ENCODE measurements at regions not wholly inside any gene's neighbourhood (a gene's known extent, or its start where the extent isn't known, plus 50 kb on each side); places are given as distances from the start of the nearest gene placed in this dataset.

DNA sequence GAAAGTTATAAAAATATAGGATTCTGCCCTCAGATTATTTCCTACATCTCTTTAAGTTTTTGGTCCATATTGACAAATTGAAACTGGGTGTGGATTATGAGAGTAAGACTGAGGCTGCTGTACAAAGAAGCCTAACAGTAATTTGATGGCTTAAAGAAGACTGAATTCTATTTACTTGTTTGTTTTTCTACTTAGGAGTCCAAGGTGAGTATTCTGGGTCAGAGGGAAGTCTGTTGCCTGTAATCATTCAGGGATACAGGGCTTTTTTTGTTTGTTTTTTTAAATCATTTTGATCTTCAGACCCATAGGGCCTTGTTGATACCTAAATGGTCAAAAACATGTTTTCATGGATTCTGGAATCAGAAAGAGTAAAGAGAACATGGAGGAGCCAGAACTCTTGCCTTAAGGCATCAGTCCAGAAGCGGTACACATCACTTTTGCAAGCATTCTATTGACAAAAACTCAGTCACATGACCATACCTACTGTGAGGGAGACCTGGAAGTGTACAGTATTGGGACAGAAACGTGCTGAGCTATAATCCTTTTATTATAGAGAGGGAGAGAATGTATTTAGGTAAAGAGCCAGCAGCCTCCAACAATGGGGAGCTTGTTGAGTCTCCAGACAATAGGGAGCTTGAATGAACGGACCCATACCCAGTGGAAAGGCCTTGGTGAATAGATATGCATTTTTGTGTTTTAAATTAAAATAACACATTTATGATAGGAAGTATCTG lies 102.7 kb downstream of the LRRC70 start:
- DNase-seq (ENCODE audit: low spot score in 2 of 2) = no peak
- no peak overlapping the region for H3K27ac ChIP-seq
- H3K4me3 ChIP-seq = no peak overlapping the region
- no peaks in the 10 kb centered on the region for H3K4me1 ChIP-seq
- no peak for TF ChIP-seq CTCF (IDR thresholded peaks at IDR 0.05)
- intact Hi-C loops (cut with DNase I) = no loop called here
- H3K27me3 ChIP-seq = no peaks in the 10 kb centered on the region
- H3K36me3 ChIP-seq = no peaks in the 10 kb centered on the region
- peaks cover 0 to 7% of the 10 kb centered on the region in 2 donors for H3K9me3 ChIP-seq

DNA sequence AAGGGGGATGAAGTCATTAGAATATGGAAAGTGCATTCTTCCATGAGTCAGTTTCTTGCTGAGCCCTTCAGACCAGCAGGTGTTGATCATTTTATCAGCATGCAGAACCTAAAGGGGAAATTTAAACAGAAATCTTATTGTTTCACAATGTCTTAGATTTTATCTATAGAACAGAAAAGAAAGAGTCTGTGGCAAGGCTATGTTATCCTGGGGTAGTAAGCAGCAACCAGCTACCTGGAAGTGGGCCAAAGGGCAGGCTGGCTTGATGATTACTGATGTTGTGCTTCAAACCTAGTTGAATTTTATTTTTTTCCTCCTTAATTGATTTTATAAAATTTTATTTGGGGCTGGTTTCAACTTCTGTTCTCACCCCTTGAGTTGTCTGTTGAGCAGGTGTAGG lies 101.5 kb downstream of the LRRC70 start:
- DNase-seq (ENCODE audit: low spot score in 2 of 2) = no peak
- intact Hi-C loops (cut with DNase I) = no loop called here
- Histone ChIP-seq H3K9me3 (peaks cover 0 to 7% of the 10 kb centered on the region in 2 donors), H3K4me1 (no peaks in the 10 kb centered on the region), H3K4me3 (no peak overlapping the region), H3K27me3 (no peaks in the 10 kb centered on the region), H3K36me3 (no peaks in the 10 kb centered on the region), H3K27ac (no peak overlapping the region)
- no peak for TF ChIP-seq CTCF (IDR thresholded peaks at IDR 0.05)

Measured in ascending aorta (tissue), 2 donors.